ENCODE measurements at regions not wholly inside any gene's neighbourhood (a gene's known extent, or its start where the extent isn't known, plus 50 kb on each side); places are given as distances from the start of the nearest gene placed in this dataset.
"Not testable (repeated sequence)": the region's sequence is repeated elsewhere in the genome, so short reads cannot be mapped to it uniquely, and the experiment has no call there.

- no peak for DNase-seq
Measured at GRCh38 chr3:174547801-174548435, 311.2 kb upstream of the NAALADL2 start.

DNA sequence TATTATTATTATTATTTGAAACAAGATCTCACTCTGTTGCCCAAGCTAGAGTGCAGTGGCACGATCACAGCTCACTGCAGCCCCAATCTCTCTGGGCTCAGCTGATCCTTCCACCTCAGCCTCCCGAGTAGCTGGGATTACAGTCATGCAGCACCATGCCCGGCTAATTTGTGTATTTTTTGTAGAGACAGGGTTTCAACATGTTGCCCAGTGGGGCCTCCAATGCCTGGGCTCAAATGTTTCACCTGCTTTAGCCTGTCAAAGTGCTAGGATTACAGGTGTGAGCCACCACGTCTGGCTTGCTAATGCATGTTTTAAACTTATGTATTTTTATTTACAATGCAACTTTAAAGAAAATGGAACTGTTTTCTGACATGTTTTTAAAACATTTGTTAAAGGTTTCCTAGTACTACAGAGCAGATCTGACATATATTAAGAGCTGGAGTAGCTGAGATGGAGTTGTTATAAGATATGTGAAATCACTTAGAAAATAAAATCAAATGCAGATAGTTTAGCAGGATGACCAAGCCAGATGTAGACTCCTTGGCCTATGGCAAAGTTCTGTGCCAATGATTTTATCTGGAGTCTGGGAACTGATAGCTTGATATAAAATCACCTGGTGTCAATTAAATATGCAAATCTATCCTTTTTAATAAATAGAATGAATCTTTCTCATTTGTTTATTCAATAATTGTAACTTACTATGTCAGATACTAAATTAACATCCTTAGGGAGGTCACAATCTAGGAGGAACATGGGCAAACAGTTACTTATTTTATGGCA, 310.1 kb upstream of the NAALADL2 start:
- DNase-seq = peak; percentile 5

DNA sequence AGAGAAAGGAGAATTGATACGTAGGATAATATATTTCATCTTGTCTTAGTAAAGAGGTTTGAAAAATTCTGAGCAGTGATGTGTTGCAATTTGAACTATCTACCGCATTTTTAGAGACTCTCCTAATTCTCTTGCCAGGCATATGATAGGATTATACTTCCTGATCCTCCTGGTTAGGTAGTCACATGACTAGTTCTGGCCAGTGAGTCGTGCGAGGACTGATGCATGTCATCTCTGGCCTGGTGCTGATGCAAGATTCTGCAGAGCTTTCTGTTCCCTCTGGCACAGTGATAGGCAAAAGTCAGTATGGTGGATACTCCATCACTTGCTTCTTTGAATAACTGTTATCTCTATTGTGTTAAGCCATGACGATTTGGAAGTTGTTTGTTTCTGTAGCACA, 277.6 kb upstream of the NAALADL2 start:
- DNase-seq = no peak

DNA sequence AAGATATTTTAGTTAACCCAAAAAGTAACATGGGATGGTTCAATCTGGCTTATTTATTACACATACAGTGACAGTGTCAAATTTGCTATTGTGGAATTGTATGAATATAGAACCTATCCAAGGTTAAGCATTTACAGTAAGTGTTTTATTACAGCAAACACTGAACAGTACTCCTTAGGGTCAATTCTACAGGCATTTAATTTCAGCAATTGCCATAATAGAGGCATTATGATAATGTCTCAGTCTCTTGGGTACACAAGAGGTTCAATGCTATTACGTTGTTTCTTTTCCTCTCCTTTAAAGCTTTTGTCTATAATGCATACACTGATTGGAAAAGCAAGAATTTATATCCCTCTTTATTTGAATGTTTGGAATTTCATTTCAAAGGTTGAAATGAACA, 275.7 kb upstream of the NAALADL2 start:
- no peak for DNase-seq

- not testable (repeated sequence) for DNase-seq
Measured at GRCh38 chr3:174587137-174587536, 272.0 kb upstream of the NAALADL2 start.

DNA sequence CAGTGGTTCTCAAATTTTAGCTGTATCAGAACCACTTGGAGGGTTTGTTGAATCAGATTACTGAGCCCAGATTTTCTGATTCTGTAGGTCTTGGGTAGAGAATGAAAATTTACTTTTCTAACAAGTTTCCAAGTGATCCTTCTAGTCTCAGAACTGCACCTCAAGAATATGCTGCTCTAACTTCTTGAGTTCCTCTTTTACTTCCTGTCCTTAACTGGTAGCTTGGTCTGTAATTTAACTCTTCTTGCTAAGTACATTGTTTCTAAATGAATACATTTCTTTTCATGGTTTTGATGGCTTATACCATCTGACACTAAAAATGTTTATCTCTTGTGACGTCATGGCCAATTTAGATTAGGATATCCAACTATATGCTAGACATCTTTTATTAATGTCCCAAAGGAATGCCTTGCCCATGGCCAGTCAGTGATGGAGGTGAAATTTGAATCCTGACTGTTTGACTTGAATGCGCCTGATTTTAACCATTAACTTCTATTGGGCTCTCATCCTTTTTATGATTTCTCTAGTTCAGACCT, 262.6 kb upstream of the NAALADL2 start:
- DNase-seq = no peak

DNA sequence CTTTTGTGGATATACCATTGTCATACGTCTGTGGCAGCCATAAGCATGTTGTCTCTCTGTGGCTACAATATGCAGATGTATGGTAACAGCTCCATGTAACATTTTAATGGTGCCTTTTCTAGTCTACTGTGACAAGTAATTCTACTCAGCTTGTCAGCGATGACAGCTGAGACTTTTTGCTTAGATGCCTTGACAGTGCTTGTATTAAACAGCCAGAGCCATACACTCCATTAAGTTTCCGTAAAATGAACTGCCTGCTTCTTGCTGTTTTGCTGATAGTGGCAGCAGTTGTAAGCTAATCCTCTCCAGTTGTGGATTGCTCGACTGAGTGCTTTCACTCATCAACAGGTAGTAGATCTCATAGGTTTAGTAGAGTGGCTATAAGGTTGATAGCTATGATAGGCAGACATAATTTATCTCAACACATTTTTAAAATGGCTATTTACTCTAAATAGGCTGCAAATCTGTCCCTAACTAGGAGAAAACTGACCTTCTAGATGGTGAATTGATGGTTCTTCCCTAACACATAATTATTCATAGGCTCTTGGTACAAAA, 260.2 kb upstream of the NAALADL2 start:
- DNase-seq = peak; percentile 45

GRCh38 chr3:174613173-174613572, 246.0 kb upstream of the NAALADL2 start:
- DNase-seq = no peak

- DNase-seq = peak; percentile 71
Measured at GRCh38 chr3:174614036-174614435, 245.1 kb upstream of the NAALADL2 start.

DNA sequence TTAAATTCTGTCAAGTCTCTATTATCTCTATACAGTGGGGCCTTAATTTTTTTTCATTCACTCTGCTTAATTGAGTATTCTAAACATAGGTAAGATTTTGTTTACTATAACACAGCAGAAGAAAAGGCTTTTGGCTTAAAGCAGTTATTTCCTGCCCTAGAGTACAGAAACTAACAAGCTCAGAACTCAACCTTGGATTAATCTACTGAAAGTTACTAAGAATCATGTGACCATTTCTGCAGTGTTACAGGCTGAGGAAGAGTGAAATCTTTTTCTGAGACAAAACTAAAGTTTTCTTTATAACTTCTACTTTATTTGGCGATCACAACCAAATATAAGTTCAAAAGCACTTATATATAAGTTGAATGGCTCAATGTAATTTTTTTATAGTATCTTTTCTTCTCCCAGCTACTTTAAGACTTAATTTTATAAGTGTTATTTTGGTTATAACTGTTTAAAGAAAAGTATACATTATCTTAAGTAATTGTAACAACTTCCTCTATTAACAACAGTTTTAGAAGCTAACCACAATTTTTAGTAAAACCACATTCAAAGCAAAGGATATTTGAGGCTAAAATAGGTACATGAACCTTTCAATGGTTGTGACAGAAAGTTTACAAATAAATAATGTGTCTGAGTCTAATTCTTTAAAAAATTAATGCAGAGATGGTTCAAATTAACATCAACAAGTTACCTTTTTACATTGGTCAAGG, 240.6 kb upstream of the NAALADL2 start:
- no peak for DNase-seq

DNA sequence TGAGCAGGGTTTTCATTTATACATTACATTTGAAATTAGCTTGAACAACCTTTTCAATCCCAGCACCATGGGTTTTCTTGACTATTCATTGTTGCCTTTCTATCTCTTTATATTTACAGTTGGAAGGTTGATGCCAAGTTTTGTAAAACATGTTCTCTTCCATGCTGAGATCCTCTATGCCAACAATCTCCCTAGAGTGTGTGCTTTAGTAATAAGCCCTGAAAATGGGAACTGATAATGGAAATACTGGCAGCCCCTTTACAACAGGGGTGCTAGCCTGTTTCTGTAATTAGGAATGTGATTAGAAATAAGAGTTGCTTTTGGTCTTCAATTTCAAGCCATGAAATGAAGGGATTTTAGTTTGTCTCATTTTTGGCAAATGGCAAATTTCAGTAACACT, 239.9 kb upstream of the NAALADL2 start:
- DNase-seq = no peak

GRCh38 chr3:174620138-174620537, 239.0 kb upstream of the NAALADL2 start:
- DNase-seq = peak; percentile 22

GRCh38 chr3:174620855-174621472, 238.2 kb upstream of the NAALADL2 start:
- DNase-seq = no peak

- DNase-seq = no peak
Measured at GRCh38 chr3:174633342-174633741, 225.8 kb upstream of the NAALADL2 start.

DNA sequence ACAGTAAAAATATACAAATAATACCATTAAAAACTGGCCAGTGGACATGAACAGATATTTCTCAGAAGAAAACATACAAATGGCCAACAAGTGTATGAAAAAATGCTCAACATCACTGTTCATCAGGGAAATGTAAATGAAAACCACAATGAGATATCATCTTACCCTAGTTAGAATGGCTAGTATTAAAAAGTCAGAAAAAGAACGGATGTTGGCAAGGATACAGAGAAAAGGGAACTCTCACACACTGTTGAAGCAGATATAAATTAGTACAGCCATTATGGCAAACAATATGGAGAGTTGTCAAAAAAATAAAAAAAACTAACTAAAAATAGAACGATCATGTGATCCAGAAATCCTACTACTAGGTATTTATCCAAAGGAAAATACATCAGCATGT, 222.7 kb upstream of the NAALADL2 start:
- DNase-seq = peak; percentile 78

- no peak for DNase-seq
Measured at GRCh38 chr3:174639406-174639805, 219.7 kb upstream of the NAALADL2 start.

GRCh38 chr3:174639970-174640369, 219.2 kb upstream of the NAALADL2 start:
- DNase-seq = no peak

DNA sequence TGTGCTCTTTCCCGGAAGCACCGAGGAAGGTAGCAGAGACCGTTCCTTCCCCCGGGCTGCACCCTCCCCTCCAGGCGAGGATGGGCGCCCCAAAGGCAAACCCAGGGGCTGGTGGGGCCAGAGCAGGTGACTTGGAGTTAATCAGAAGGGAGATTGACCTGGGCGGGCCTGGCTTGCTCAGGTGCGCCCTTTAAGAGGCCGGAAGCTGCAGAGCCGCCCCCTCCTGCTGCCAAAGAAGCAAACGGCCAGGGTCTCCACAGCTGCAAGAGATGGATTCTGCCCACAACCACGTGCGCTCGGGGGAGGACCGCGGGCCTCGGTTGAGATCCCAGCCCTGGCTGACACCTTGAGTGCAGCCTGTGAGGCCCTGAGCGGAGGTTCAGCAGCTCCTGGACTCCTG, 218.2 kb upstream of the NAALADL2 start:
- no peak for DNase-seq

GRCh38 chr3:174644287-174644686, 214.8 kb upstream of the NAALADL2 start:
- DNase-seq = no peak

- no peak for DNase-seq
Measured at GRCh38 chr3:174651951-174652350, 207.2 kb upstream of the NAALADL2 start.

- DNase-seq = no peak
Measured at GRCh38 chr3:174659511-174659910, 199.6 kb upstream of the NAALADL2 start.

DNA sequence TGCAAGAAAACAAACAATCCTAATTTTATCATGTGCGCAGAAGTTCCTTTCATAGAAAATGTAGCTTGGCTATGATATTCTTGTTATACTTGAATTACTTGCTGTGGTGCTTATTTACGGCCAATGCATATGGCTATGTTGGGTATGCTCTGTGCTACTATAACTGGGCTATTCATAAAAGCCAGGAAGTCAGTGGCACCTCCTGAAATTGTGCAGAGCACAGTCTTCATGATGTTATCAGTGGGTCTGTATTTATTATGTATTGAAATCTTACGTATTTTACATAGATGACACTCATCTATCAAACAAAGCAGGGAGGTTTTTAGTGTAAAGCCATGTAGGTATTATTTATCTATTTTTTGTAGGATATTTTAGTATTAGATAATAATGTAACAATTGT, 196.5 kb upstream of the NAALADL2 start:
- DNase-seq = no peak

- DNase-seq = no peak
Measured at GRCh38 chr3:174667386-174667785, 191.7 kb upstream of the NAALADL2 start.
